Body of pancreas (tissue), 4 donors: ENCODE measurements at regions not wholly inside any gene's neighbourhood (a gene's known extent, or its start where the extent isn't known, plus 50 kb on each side); places are given as distances from the start of the nearest gene placed in this dataset.
"Not testable (repeated sequence)": the region's sequence is repeated elsewhere in the genome, so short reads cannot be mapped to it uniquely, and the experiment has no call there.

Experiments used
- CTCF ChIP-seq, 7 experiments: fragments of 450-650 bp in 4 of 7; fragments of 200-600 bp in 3 of 7; sonication (generic) in 3 of 7; IDR thresholded peaks; one replicate each; pipeline ENCODE4 v1.5.1; 2016 to 2019; ENCODE audit warnings: antibody characterized with exemption in 7 of 7
- POLR2A ChIP-seq, 3 donors: fragments of 450-650 bp; IDR thresholded peaks; one replicate each; pipeline ENCODE4 v1.6.1; 2016; ENCODE audit warnings: antibody characterized with exemption in 3 of 3, mild to moderate bottlenecking in 2 of 3

DNA sequence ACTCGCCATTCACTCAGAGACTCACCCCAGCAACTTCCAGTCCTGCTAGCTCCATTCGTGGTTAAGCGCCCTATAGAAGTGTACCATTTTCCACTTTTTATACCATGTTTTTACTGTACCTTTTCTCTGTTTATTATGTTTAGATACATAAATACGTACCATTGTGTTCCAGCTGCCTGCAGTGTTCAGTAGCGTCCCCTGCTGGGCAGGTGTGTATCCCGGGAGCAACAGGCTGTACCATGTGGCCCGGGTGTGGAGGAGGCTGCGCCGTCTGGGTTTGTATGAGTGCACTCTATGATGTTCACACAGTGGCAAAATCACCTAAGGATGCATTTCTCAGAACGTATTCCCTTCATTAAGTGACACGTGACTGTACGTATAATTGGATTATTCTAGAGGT lies 351.5 kb upstream of the FRG1 start:
- not testable (repeated sequence) for TF ChIP-seq POLR2A, CTCF (IDR thresholded peaks at IDR 0.05)
